ENCODE measurements at regions not wholly inside any gene's neighbourhood (a gene's known extent, or its start where the extent isn't known, plus 50 kb on each side); places are given as distances from the start of the nearest gene placed in this dataset.
A peak's percentile ranks its signal among the peaks of the same experiment; 100 is the strongest.

GRCh38 chr17:72592967-72593325, 472.1 kb downstream of the SOX9 start:
- Mint-ChIP-seq H3K27ac (ENCODE audit: unreplicated experiment) (no peak overlapping the region), H3K4me3 (ENCODE audit: unreplicated experiment) (peak overlapping the region; percentile 74), H3K27me3 (ENCODE audit: insufficient read depth, unreplicated experiment) (peaks cover 3% of the 10 kb centered on the region), H3K4me1 (ENCODE audit: low read depth, unreplicated experiment) (peaks cover 25% of the 10 kb centered on the region), H3K36me3 (ENCODE audit: insufficient read depth, unreplicated experiment) (peaks cover 12% of the 10 kb centered on the region), H3K9me3 (ENCODE audit: unreplicated experiment) (peaks cover 6% of the 10 kb centered on the region)
- BruUV-seq (replicated peaks): no TSS peak
- H3K9me3 ChIP-seq: no peaks in the 10 kb centered on the region
- intact Hi-C loops (cut with micrococcal nuclease; ENCODE audit: unreplicated experiment): loop anchor here (1.0 to 5.0 kb wide), 4 partner anchors 10 to 89 kb away; no protein-coding TSS in a partner anchor
- ChIA-PET POLR2A (interaction anchor here (0.6 to 1.3 kb wide), 11 partner anchors 10 to 713 kb away, joined by 3 to 24 read pairs (median 4); no protein-coding TSS in a partner anchor), CTCF (interaction anchor here (0.6 to 1.1 kb wide), 4 partner anchors 13 to 36 kb away, joined by 3 to 9 read pairs (median 4); no protein-coding TSS in a partner anchor)
- no peak for TF ChIP-seq CTCF (IDR thresholded peaks at IDR 0.05; ENCODE audit: insufficient read depth in 1 of 2, low read depth in 1 of 2, low read length in 1 of 2, severe bottlenecking in 1 of 2, unreplicated experiment in 1 of 2)
- H3K27me3 ChIP-seq (replicated peaks; ENCODE audit: control insufficient read depth, insufficient read depth, low read length): no peaks in the 10 kb centered on the region; the same call in 1 of the 2 replicates
- H3K36me3 ChIP-seq (ENCODE audit: control insufficient read depth, insufficient read depth, low read length): no peaks in the 10 kb centered on the region
- DNase-seq: no peak
- peaks cover 16% of the 10 kb centered on the region for H3K4me1 ChIP-seq
- H3K4me3 ChIP-seq (ENCODE audit: low read depth, low read length): no peak overlapping the region

- intact Hi-C loops (cut with micrococcal nuclease; ENCODE audit: unreplicated experiment): loop anchor here (5.0 kb wide), 1 partner anchor 88 kb away; no protein-coding TSS in a partner anchor
- no peak overlapping the region for H3K4me3 ChIP-seq (ENCODE audit: low read depth, low read length)
- Mint-ChIP-seq H3K9me3 (ENCODE audit: unreplicated experiment) (peaks cover 6% of the 10 kb centered on the region), H3K36me3 (ENCODE audit: insufficient read depth, unreplicated experiment) (peaks cover 12% of the 10 kb centered on the region), H3K4me3 (ENCODE audit: unreplicated experiment) (no peak overlapping the region), H3K27me3 (ENCODE audit: insufficient read depth, unreplicated experiment) (peaks cover 3% of the 10 kb centered on the region), H3K4me1 (ENCODE audit: low read depth, unreplicated experiment) (peaks cover 13% of the 10 kb centered on the region), H3K27ac (ENCODE audit: unreplicated experiment) (no peak overlapping the region)
- no peaks in the 10 kb centered on the region for H3K9me3 ChIP-seq
- no TSS peak for BruUV-seq (replicated peaks)
- TF ChIP-seq CTCF (IDR thresholded peaks at IDR 0.05; ENCODE audit: insufficient read depth in 1 of 2, low read depth in 1 of 2, low read length in 1 of 2, severe bottlenecking in 1 of 2, unreplicated experiment in 1 of 2): no peak
- no peaks in the 10 kb centered on the region for H3K36me3 ChIP-seq (ENCODE audit: control insufficient read depth, insufficient read depth, low read length)
- 0 out of 2 replicates have a peak, but pooled peaks cover 5% of the 10 kb centered on the region for H3K4me1 ChIP-seq
- POLR2A ChIA-PET: interaction anchor here (1.2 kb wide), 1 partner anchor 23 kb away, joined by 3 read pairs; no protein-coding TSS in a partner anchor
- DNase-seq: no peak
- CTCF ChIA-PET: no interaction called here
- H3K27me3 ChIP-seq (replicated peaks; ENCODE audit: control insufficient read depth, insufficient read depth, low read length): no peaks in the 10 kb centered on the region; the same call in 1 of the 2 replicates
Observed at GRCh38 chr17:72594248-72594647, 473.4 kb downstream of the SOX9 start.

Data from Caco-2 (cell line).